ENCODE measurements at regions not wholly inside any gene's neighbourhood (a gene's known extent, or its start where the extent isn't known, plus 50 kb on each side); places are given as distances from the start of the nearest gene placed in this dataset.

DNA sequence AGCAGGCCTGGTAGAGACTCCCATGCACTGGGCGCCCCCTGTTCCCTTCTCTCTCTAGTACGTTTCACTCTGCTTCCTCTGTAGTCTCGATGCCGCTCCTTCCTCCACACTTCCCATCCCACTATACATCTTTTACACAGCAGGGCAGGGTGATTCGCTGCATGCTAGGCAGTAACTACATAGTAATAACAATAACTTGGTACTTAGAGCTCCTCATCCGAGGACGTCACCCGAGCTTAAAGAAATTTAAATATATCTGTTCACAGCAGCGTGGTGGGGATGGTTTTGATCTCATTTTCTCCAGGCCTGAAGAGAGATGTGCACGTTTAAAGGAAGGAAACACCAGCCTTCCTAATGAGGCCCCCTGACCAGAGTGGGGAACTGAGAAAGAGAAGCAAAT lies 276.9 kb downstream of the SKAP2 start:
- WGBS (ENCODE audit: low lambda C conversion rate): 44% methylated on average over 10 of the region's 10 CpGs
- no peaks in the 10 kb centered on the region for H3F3A ChIP-seq (replicated peaks; ENCODE audit: insufficient read depth)
- H3K79me2 ChIP-seq (ENCODE audit: insufficient read depth): no peaks in the 10 kb centered on the region
- H3K4me2 ChIP-seq: no peak overlapping the region
- H3K4me3 ChIP-seq (ENCODE audit: low read depth in 2 of 2, low read length in 1 of 2): no peak overlapping the region
- H3K9me3 ChIP-seq: no peaks in the 10 kb centered on the region
- no peaks in the 10 kb centered on the region for H3K27me3 ChIP-seq (ENCODE audit: insufficient read depth)
- no peaks in the 10 kb centered on the region for H3K36me3 ChIP-seq (replicated peaks in 1 of 2; ENCODE audit: control insufficient read depth in 1 of 2, insufficient read depth in 2 of 2, low read length in 1 of 2)
- no peaks in the 10 kb centered on the region for H3K9me2 ChIP-seq
- no peak overlapping the region for H3K27ac ChIP-seq (ENCODE audit: low read depth in 2 of 2, low read length in 1 of 2)
- no peak overlapping the region for H3K9ac ChIP-seq
- no peak for DNase-seq
- H3K4me1 ChIP-seq (ENCODE audit: control insufficient read depth in 1 of 2, insufficient read depth in 2 of 2, low read depth in 1 of 2, low read length in 1 of 2): peaks cover 0 to under 1% of the 10 kb centered on the region in 2 experiments; a peak in 1 of 4 replicates
- POLR2A ChIA-PET: no interaction called here
- CTCF ChIA-PET: interaction anchor here (1.1 to 1.6 kb wide), 4 partner anchors 12 to 219 kb away, joined by 3 to 5 read pairs (median 4); no protein-coding TSS in a partner anchor
- TF ChIP-seq JUND (IDR thresholded peaks at IDR 0.05) (no peak), TCF12 (IDR thresholded peaks at IDR 0.05) (no peak), TEAD4 (IDR thresholded peaks at IDR 0.05; ENCODE audit: borderline replicate concordance, insufficient read depth) (no peak), ZBTB33 (IDR thresholded peaks at IDR 0.05; ENCODE audit: borderline replicate concordance, low read depth) (no peak), NFIC (IDR thresholded peaks at IDR 0.05; ENCODE audit: borderline replicate concordance) (no peak), FOXM1 (IDR thresholded peaks at IDR 0.05; ENCODE audit: low read depth) (no peak), MXI1 (IDR thresholded peaks at IDR 0.05; ENCODE audit: low read depth, low read length) (no peak), ELF1 (IDR thresholded peaks at IDR 0.05) (no peak), RCOR1 (IDR thresholded peaks at IDR 0.05; ENCODE audit: low read length) (no peak), RAD21 (IDR thresholded peaks at IDR 0.05; ENCODE audit: low read length) (no peak)
- TF ChIP-seq, protein P1, sequence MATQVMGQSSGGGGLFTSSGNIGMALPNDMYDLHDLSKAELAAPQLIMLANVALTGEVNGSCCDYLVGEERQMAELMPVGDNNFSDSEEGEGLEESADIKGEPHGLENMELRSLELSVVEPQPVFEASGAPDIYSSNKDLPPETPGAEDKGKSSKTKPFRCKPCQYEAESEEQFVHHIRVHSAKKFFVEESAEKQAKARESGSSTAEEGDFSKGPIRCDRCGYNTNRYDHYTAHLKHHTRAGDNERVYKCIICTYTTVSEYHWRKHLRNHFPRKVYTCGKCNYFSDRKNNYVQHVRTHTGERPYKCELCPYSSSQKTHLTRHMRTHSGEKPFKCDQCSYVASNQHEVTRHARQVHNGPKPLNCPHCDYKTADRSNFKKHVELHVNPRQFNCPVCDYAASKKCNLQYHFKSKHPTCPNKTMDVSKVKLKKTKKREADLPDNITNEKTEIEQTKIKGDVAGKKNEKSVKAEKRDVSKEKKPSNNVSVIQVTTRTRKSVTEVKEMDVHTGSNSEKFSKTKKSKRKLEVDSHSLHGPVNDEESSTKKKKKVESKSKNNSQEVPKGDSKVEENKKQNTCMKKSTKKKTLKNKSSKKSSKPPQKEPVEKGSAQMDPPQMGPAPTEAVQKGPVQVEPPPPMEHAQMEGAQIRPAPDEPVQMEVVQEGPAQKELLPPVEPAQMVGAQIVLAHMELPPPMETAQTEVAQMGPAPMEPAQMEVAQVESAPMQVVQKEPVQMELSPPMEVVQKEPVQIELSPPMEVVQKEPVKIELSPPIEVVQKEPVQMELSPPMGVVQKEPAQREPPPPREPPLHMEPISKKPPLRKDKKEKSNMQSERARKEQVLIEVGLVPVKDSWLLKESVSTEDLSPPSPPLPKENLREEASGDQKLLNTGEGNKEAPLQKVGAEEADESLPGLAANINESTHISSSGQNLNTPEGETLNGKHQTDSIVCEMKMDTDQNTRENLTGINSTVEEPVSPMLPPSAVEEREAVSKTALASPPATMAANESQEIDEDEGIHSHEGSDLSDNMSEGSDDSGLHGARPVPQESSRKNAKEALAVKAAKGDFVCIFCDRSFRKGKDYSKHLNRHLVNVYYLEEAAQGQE (IDR thresholded peaks at IDR 0.05; ENCODE audit: low read depth, low read length): no peak
- no peak overlapping the region for H2AFZ ChIP-seq (ENCODE audit: low read depth)
- no peaks in the 10 kb centered on the region for H4K20me1 ChIP-seq (ENCODE audit: insufficient read depth)

- no peak overlapping the region for H2AFZ ChIP-seq (ENCODE audit: low read depth)
- H3K27me3 ChIP-seq (ENCODE audit: insufficient read depth): no peaks in the 10 kb centered on the region
- H3K4me1 ChIP-seq (ENCODE audit: control insufficient read depth in 1 of 2, insufficient read depth in 2 of 2, low read depth in 1 of 2, low read length in 1 of 2): peaks cover 0 to 10% of the 10 kb centered on the region in 2 experiments; a peak in 1 of 4 replicates
- no peak for DNase-seq
- no peaks in the 10 kb centered on the region for H3F3A ChIP-seq (replicated peaks; ENCODE audit: insufficient read depth)
- no peak overlapping the region for H3K9ac ChIP-seq
- no peak overlapping the region for H3K4me3 ChIP-seq (ENCODE audit: low read depth in 2 of 2, low read length in 1 of 2)
- H3K9me2 ChIP-seq: no peaks in the 10 kb centered on the region
- no peaks in the 10 kb centered on the region for H4K20me1 ChIP-seq (ENCODE audit: insufficient read depth)
- POLR2A ChIA-PET: no interaction called here
- no peak overlapping the region for H3K27ac ChIP-seq (ENCODE audit: low read depth in 2 of 2, low read length in 1 of 2)
- WGBS (ENCODE audit: low lambda C conversion rate): 7% methylated on average over 1 of the region's 1 CpG
- TF ChIP-seq RCOR1 (IDR thresholded peaks at IDR 0.05; ENCODE audit: low read length): no peak
- TF ChIP-seq RXRA (IDR thresholded peaks at IDR 0.05; ENCODE audit: borderline replicate concordance, low read depth): no peak
- TF ChIP-seq, protein P1 (IDR thresholded peaks at IDR 0.05; ENCODE audit: low read depth, low read length): no peak
- no peak for TF ChIP-seq POLR2AphosphoS5 (IDR thresholded peaks at IDR 0.05; ENCODE audit: low read depth, low read length)
- no peak for TF ChIP-seq ELF1 (IDR thresholded peaks at IDR 0.05)
- TF ChIP-seq, protein P2, sequence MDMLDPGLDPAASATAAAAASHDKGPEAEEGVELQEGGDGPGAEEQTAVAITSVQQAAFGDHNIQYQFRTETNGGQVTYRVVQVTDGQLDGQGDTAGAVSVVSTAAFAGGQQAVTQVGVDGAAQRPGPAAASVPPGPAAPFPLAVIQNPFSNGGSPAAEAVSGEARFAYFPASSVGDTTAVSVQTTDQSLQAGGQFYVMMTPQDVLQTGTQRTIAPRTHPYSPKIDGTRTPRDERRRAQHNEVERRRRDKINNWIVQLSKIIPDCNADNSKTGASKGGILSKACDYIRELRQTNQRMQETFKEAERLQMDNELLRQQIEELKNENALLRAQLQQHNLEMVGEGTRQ (IDR thresholded peaks at IDR 0.05; ENCODE audit: borderline replicate concordance, low read depth, low read length): no peak
- TF ChIP-seq SIN3A (IDR thresholded peaks at IDR 0.05; ENCODE audit: borderline replicate concordance, low read depth, low read length): no peak
- CTCF ChIA-PET: interaction anchor here (0.6 to 1.6 kb wide), 4 partner anchors 11 to 220 kb away, joined by 3 to 5 read pairs (median 4); no protein-coding TSS in a partner anchor
- no peak overlapping the region for H3K4me2 ChIP-seq
- no peaks in the 10 kb centered on the region for H3K36me3 ChIP-seq (replicated peaks in 1 of 2; ENCODE audit: control insufficient read depth in 1 of 2, insufficient read depth in 2 of 2, low read length in 1 of 2)
- no peaks in the 10 kb centered on the region for H3K9me3 ChIP-seq
- H3K79me2 ChIP-seq (ENCODE audit: insufficient read depth): no peaks in the 10 kb centered on the region
Observed at GRCh38 chr7:26588511-26588910, 275.9 kb downstream of the SKAP2 start.

All from SK-N-SH (cell line).